ENCODE measurements at regions not wholly inside any gene's neighbourhood (a gene's known extent, or its start where the extent isn't known, plus 50 kb on each side); places are given as distances from the start of the nearest gene placed in this dataset.

GRCh38 chr12:94714378-94715114, 64.2 kb upstream of the TMCC3 start:
- TF ChIP-seq EZH2 (IDR thresholded peaks at IDR 0.05; ENCODE audit: low read depth) (no peak), CTCF (conservative IDR thresholded peaks at IDR 0.05) (no peak)
